SK-N-MC (cell line): ENCODE measurements at regions not wholly inside any gene's neighbourhood (a gene's known extent, or its start where the extent isn't known, plus 50 kb on each side); places are given as distances from the start of the nearest gene placed in this dataset.

ENCODE experiments used
- EZH2 ChIP-seq: fragments of 200-600 bp; sonication (generic); IDR thresholded peaks from one replicate; pipeline ENCODE4 v1.6.1; 2017; ENCODE audit warnings: antibody characterized with exemption
- POLR2AphosphoS5 ChIP-seq: IDR thresholded peaks from 2 replicates; pipeline ENCODE4 v1.6.1; 2012; ENCODE audit warnings: mild to moderate bottlenecking, low read depth, low read length, borderline replicate concordance

DNA sequence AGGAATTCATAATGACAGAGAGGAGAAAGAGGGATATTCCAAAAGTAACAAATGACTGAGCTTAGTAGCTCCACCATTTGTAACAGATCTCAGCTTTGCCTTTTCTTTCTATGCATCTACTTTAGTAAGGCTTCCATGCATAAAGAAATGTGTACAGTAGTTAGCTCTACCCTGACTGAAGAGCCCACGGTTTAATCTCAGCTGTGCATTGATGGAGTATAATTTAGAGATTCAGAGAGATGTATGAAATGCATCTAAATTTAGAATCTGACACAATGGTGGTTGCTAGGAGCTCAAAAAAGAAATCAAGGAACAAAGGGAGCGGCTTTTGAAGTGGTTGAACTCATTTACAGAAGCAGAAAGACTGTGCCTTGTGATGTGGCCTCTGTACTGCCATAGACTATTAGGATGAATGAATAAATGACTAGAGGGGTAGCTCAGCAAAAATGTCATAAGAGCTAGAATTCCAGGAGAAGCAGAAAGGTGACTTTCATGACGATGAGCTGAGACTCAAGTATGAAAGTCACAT lies 838.6 kb downstream of the RPS29 start:
- TF ChIP-seq EZH2: no peak
- no peak for TF ChIP-seq POLR2AphosphoS5
